Prostate gland (tissue), 2 donors: ENCODE measurements at regions not wholly inside any gene's neighbourhood (a gene's known extent, or its start where the extent isn't known, plus 50 kb on each side); places are given as distances from the start of the nearest gene placed in this dataset.

Experiments
- CTCF ChIP-seq, 4 experiments: fragments of 200-600 bp in 2 of 4; fragments of 450-650 bp in 2 of 4; sonication (generic) in 2 of 4; IDR thresholded peaks; 1 replicate in 3 of 4; 2 replicates in 1 of 4; pipeline ENCODE4 v1.5.1; 2016 to 2019; ENCODE audit warnings: antibody characterized with exemption in 4 of 4, mild to moderate bottlenecking in 2 of 4, moderate library complexity in 2 of 4
- POLR2A ChIP-seq: fragments of 450-650 bp; IDR thresholded peaks from one replicate; pipeline ENCODE4 v1.6.1; 2016; ENCODE audit warnings: antibody characterized with exemption, mild to moderate bottlenecking

- no peak for TF ChIP-seq CTCF (IDR thresholded peaks at IDR 0.05)
- TF ChIP-seq POLR2A: no peak
These were observed 269.5 kb upstream of the GBE1 start for GRCh38 chr3:82030916-82031315.
